OCI-LY1 (cell line): ENCODE measurements at regions not wholly inside any gene's neighbourhood (a gene's known extent, or its start where the extent isn't known, plus 50 kb on each side); places are given as distances from the start of the nearest gene placed in this dataset.

ENCODE experiments used
- H2AFZ ChIP-seq: fragments of 200-600 bp; sonication (generic), shearing (Covaris generic); 2 replicates; pipeline ENCODE4 v1.6.0; 2014; ENCODE audit warnings: antibody characterized with exemption, mild to moderate bottlenecking, low read length
- H3F3A ChIP-seq: fragments of 200-600 bp; sonication (generic), shearing (Covaris generic); 2 replicates; pipeline ENCODE4 v1.6.0; 2014; ENCODE audit warnings: mild to moderate bottlenecking, antibody characterized with exemption, low read length, moderate library complexity; ENCODE audit not compliant: insufficient read depth
- H3K27ac ChIP-seq: fragments of 200-600 bp; sonication (generic); 2 replicates; pipeline ENCODE4 v1.5.1; 2014; ENCODE audit warnings: low read length, mixed run types, mild to moderate bottlenecking, low read depth; ENCODE audit not compliant: poor library complexity, severe bottlenecking
- H3K27me3 ChIP-seq: fragments of 200-600 bp; sonication (generic); 2 replicates; pipeline ENCODE4 v1.6.0; 2014; ENCODE audit warnings: antibody characterized with exemption, mild to moderate bottlenecking, low read length, moderate library complexity; ENCODE audit not compliant: insufficient read depth
- H3K36me3 ChIP-seq: fragments of 200-600 bp; sonication (generic); 2 replicates; pipeline ENCODE4 v1.6.1; 2014; ENCODE audit warnings: mild to moderate bottlenecking, antibody characterized with exemption, low read length, moderate library complexity, mixed read lengths; ENCODE audit not compliant: insufficient read depth
- H3K4me1 ChIP-seq: fragments of 200-600 bp; sonication (generic); 2 replicates; pipeline ENCODE4 v1.5.1; 2014; ENCODE audit warnings: mild to moderate bottlenecking, low read length, moderate library complexity; ENCODE audit not compliant: insufficient read depth, severe bottlenecking
- H3K4me2 ChIP-seq: fragments of 200-600 bp; sonication (generic), shearing (Covaris generic); 2 replicates; pipeline ENCODE4 v1.6.1; 2014; ENCODE audit warnings: low read length
- H3K4me3 ChIP-seq: fragments of 200-600 bp; sonication (generic); 2 replicates; pipeline ENCODE4 v1.5.1; 2014; ENCODE audit warnings: low read length, low read depth, mild to moderate bottlenecking, mixed read lengths; ENCODE audit not compliant: poor library complexity, severe bottlenecking
- H3K79me2 ChIP-seq: fragments of 200-600 bp; shearing (Covaris generic); 2 replicates; pipeline ENCODE4 v1.6.1; 2016; ENCODE audit warnings: mixed run types, low read length, mixed read lengths; ENCODE audit not compliant: insufficient read depth
- H3K9ac ChIP-seq: fragments of 200-600 bp; sonication (generic), shearing (Covaris generic); 2 replicates; pipeline ENCODE4 v1.6.1; 2014; ENCODE audit warnings: mild to moderate bottlenecking, low read length, mixed read lengths
- H3K9me2 ChIP-seq: fragments of 200-600 bp; sonication (generic), shearing (Covaris generic); 2 replicates; pipeline ENCODE4 v1.6.1; 2014; ENCODE audit warnings: low read depth, mild to moderate bottlenecking, low read length, mixed read lengths
- H3K9me3 ChIP-seq: fragments of 200-600 bp; shearing (Covaris generic); 2 replicates; pipeline ENCODE4 v1.6.1; 2014; ENCODE audit warnings: low read length, mixed read lengths
- H4K20me1 ChIP-seq: fragments of 200-600 bp; sonication (generic), shearing (Covaris generic); 2 replicates; pipeline ENCODE4 v1.6.0; 2016; ENCODE audit warnings: mild to moderate bottlenecking, low read length; ENCODE audit not compliant: insufficient read depth
- EZH2 ChIP-seq: fragments of 200-600 bp; sonication (generic), shearing (Covaris generic); IDR thresholded peaks from 2 replicates; pipeline ENCODE4 v1.8.0; 2017; ENCODE audit warnings: borderline replicate concordance, mixed run types, mild to moderate bottlenecking, antibody characterized with exemption, low read length, moderate library complexity, mixed read lengths
- TF ChIP-seq, protein P1 (sequence below): fragments of 200-600 bp; sonication (generic), shearing (Covaris generic); IDR thresholded peaks from 2 replicates; pipeline ENCODE4 v1.5.1; 2017; ENCODE audit warnings: mild to moderate bottlenecking, antibody characterized with exemption, low read length, moderate library complexity, mixed read lengths

DNA sequence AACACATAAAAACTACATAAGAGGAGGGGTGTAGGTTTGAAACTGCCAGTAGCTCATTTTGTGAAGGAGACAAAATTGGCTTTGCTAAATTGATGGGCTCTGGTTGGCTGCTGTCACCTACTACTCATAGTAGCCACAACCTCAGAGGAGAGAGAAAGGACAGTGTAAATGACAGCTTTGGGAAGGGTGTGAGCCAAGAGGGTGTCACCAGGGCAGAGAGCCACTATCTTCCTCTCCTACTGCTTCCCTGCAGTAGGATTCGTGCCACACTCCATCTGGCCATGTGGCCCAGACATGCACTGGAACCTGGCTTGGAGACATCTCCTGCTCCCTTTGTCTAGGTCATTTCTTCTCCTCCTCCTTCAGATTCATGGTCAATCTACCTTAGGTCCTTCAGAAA, 455.9 kb downstream of the ENC1 start:
- no peaks in the 10 kb centered on the region for H3K36me3 ChIP-seq
- H3K9me3 ChIP-seq = no peaks in the 10 kb centered on the region
- H3K27ac ChIP-seq = no peak overlapping the region
- H3K4me1 ChIP-seq = no peaks in the 10 kb centered on the region
- no peak for TF ChIP-seq EZH2
- TF ChIP-seq, protein P1, sequence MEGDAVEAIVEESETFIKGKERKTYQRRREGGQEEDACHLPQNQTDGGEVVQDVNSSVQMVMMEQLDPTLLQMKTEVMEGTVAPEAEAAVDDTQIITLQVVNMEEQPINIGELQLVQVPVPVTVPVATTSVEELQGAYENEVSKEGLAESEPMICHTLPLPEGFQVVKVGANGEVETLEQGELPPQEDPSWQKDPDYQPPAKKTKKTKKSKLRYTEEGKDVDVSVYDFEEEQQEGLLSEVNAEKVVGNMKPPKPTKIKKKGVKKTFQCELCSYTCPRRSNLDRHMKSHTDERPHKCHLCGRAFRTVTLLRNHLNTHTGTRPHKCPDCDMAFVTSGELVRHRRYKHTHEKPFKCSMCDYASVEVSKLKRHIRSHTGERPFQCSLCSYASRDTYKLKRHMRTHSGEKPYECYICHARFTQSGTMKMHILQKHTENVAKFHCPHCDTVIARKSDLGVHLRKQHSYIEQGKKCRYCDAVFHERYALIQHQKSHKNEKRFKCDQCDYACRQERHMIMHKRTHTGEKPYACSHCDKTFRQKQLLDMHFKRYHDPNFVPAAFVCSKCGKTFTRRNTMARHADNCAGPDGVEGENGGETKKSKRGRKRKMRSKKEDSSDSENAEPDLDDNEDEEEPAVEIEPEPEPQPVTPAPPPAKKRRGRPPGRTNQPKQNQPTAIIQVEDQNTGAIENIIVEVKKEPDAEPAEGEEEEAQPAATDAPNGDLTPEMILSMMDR = no peak
- H4K20me1 ChIP-seq = no peaks in the 10 kb centered on the region
- no peak overlapping the region for H3K4me2 ChIP-seq
- no peak overlapping the region for H2AFZ ChIP-seq
- no peaks in the 10 kb centered on the region for H3K79me2 ChIP-seq
- H3K27me3 ChIP-seq = no peaks in the 10 kb centered on the region
- no peaks in the 10 kb centered on the region for H3K9me2 ChIP-seq
- no peaks in the 10 kb centered on the region for H3F3A ChIP-seq
- H3K9ac ChIP-seq = no peak overlapping the region
- H3K4me3 ChIP-seq = no peak overlapping the region

DNA sequence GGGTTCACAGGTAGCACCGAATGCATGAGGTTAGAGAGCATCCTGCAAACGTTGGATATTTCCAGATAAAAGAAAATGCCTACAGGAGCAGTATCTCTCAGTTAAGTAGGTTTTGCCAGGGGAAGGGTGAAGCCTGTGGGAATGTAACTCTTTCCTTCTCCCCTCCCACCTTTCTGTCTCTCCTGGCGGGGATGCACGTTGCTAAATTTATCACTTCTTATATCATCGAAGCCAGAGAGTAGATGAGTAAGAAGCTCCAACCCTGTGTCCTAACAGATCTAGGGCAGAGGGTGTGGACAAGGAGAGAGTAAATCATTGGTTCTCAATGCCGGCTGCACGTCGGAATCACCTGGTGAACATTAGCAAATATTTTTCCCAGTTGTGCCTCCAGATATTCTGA, 457.5 kb downstream of the ENC1 start:
- TF ChIP-seq EZH2 = no peak
- TF ChIP-seq, protein P1 = no peak
- Histone ChIP-seq H3K9me3 (no peaks in the 10 kb centered on the region), H3K36me3 (no peaks in the 10 kb centered on the region), H3K27me3 (no peaks in the 10 kb centered on the region), H4K20me1 (no peaks in the 10 kb centered on the region), H3K4me1 (no peaks in the 10 kb centered on the region), H2AFZ (no peak overlapping the region), H3K4me3 (no peak overlapping the region), H3K27ac (no peak overlapping the region), H3K9ac (no peak overlapping the region), H3K4me2 (no peak overlapping the region), H3K9me2 (no peaks in the 10 kb centered on the region), H3K79me2 (no peaks in the 10 kb centered on the region), H3F3A (no peaks in the 10 kb centered on the region)

DNA sequence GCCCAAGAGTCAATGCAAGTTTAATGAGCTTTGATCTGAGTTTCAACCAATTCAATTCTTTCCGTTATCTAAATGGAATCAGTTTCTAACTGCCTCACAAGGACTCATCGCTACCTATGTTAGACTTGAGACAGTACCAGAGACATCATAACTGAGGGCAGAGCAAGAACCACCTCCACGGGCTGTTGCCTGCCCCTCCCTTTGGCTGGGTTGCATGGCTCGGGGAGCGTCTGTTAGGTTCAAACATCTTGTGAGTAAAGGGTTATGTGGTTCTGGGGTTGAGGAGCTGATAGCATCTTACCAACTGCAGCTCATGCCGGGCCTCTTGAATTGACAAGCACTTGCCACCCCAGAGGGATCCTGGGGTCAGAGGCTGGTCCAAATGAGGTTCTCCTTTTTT, 457.9 kb downstream of the ENC1 start:
- H4K20me1 ChIP-seq = no peaks in the 10 kb centered on the region
- no peak overlapping the region for H3K4me3 ChIP-seq
- no peak overlapping the region for H2AFZ ChIP-seq
- H3K27me3 ChIP-seq = no peaks in the 10 kb centered on the region
- H3F3A ChIP-seq = no peaks in the 10 kb centered on the region
- TF ChIP-seq, protein P1 = no peak
- no peak for TF ChIP-seq EZH2
- H3K4me1 ChIP-seq = no peaks in the 10 kb centered on the region
- no peak overlapping the region for H3K4me2 ChIP-seq
- no peaks in the 10 kb centered on the region for H3K79me2 ChIP-seq
- H3K36me3 ChIP-seq = no peaks in the 10 kb centered on the region
- H3K9me3 ChIP-seq = no peaks in the 10 kb centered on the region
- H3K9ac ChIP-seq = no peak overlapping the region
- no peak overlapping the region for H3K27ac ChIP-seq
- H3K9me2 ChIP-seq = no peaks in the 10 kb centered on the region
